ENCODE measurements at regions not wholly inside any gene's neighbourhood (a gene's known extent, or its start where the extent isn't known, plus 50 kb on each side); places are given as distances from the start of the nearest gene placed in this dataset.
A peak's percentile ranks its signal among the peaks of the same experiment; 100 is the strongest.
"Not testable (repeated sequence)": the region's sequence is repeated elsewhere in the genome, so short reads cannot be mapped to it uniquely, and the experiment has no call there.

DNA sequence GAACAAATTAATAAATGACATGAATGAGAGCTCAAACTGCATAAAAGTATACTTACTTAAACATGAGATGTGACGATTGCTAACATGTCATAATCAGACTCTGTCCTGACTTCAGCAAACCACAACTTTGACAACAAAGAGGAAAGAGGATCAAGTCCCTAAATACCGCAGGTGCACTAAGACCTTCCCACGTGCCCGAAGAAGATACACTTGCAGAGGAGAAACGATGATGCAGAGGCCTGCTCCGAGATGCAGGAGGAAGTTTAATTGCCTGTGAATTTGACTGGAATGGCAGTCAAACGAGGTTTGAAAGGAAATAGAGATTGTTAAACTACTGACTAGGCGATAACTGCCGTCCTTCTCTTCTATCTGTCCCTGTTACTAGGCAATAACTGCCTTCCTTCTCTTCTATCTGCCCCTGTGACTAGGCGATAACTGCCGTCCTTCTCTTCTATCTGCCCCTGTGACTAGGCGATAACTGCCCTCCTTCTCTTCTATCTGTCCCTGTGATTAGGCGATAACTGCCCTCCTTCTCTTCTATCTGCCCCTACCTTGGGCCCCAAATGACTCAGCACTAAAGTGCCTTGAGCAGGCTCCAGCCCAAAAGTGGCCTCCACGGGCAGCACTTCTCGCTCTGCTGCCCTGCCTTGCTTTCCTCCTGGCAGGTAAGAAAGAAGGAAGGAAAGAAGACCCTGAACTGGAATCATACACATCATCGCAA is 2226.0 kb upstream of the DEFB115 start:
- DNase-seq (ENCODE audit: unreplicated experiment); H3K4me1 Mint-ChIP-seq (ENCODE audit: insufficient read depth, unreplicated experiment); H3K27me3 Mint-ChIP-seq (ENCODE audit: insufficient read depth, unreplicated experiment); BruUV-seq (replicated peaks); intact Hi-C loops (cut with micrococcal nuclease); H3K36me3 Mint-ChIP-seq (ENCODE audit: insufficient read depth, unreplicated experiment); POLR2A ChIA-PET; H3K4me3 Mint-ChIP-seq (ENCODE audit: unreplicated experiment); H3K27ac Mint-ChIP-seq (ENCODE audit: low read depth, unreplicated experiment); CTCF ChIA-PET: not testable (repeated sequence)
- peaks cover 28% of the 10 kb centered on the region for H3K9me3 Mint-ChIP-seq (ENCODE audit: unreplicated experiment)

DNA sequence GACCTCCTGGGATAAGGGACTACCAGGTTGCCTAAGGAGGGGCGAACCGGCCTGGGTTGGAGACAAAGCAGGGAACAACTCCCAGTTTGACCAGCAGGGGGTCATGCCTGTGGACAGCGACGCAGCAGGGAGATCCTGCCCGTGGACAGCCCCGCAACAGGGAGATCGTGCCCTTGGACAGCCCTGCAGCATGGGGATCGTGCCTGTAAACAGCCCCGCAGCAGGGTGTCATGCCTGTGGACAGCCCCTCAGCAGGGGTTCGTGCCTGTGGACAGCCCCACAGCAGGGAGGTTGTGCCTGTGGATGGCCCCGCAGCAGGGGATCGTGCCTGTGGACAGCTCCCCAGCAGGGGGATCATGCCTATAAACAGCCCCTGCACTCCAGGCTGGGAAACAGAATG is 2213.2 kb upstream of the DEFB115 start:
- H3K27me3 Mint-ChIP-seq (ENCODE audit: insufficient read depth, unreplicated experiment) = peaks cover 11% of the 10 kb centered on the region
- H3K4me1 Mint-ChIP-seq (ENCODE audit: insufficient read depth, unreplicated experiment); H3K4me3 Mint-ChIP-seq (ENCODE audit: unreplicated experiment); intact Hi-C loops (cut with micrococcal nuclease); H3K27ac Mint-ChIP-seq (ENCODE audit: low read depth, unreplicated experiment); H3K36me3 Mint-ChIP-seq (ENCODE audit: insufficient read depth, unreplicated experiment); H3K9me3 Mint-ChIP-seq (ENCODE audit: unreplicated experiment); DNase-seq (ENCODE audit: unreplicated experiment); BruUV-seq (replicated peaks); POLR2A ChIA-PET: not testable (repeated sequence)
- CTCF ChIA-PET = interaction anchor here (0.7 to 1.3 kb wide), 2 partner anchors 15 to 834 kb away, joined by 3 read pairs; no protein-coding TSS in a partner anchor

- BruUV-seq (replicated peaks); POLR2A ChIA-PET; H3K36me3 Mint-ChIP-seq (ENCODE audit: insufficient read depth, unreplicated experiment); H3K27ac Mint-ChIP-seq (ENCODE audit: low read depth, unreplicated experiment); intact Hi-C loops (cut with micrococcal nuclease); H3K4me3 Mint-ChIP-seq (ENCODE audit: unreplicated experiment); H3K9me3 Mint-ChIP-seq (ENCODE audit: unreplicated experiment); H3K4me1 Mint-ChIP-seq (ENCODE audit: insufficient read depth, unreplicated experiment): not testable (repeated sequence)
- H3K27me3 Mint-ChIP-seq (ENCODE audit: insufficient read depth, unreplicated experiment) = peaks cover 11% of the 10 kb centered on the region
- DNase-seq (ENCODE audit: unreplicated experiment) = peak; percentile 16
- peak; percentile 70 for TF ChIP-seq CTCF (IDR thresholded peaks at IDR 0.05; ENCODE audit: unreplicated experiment)
- CTCF ChIA-PET = interaction anchor here (0.6 to 1.1 kb wide), 5 partner anchors 11 to 482 kb away, joined by 3 read pairs; no protein-coding TSS in a partner anchor
Observed at GRCh38 chr20:29050008-29050606, 2207.4 kb upstream of the DEFB115 start.

- H3K27me3 Mint-ChIP-seq (ENCODE audit: insufficient read depth, unreplicated experiment); H3K4me1 Mint-ChIP-seq (ENCODE audit: insufficient read depth, unreplicated experiment); BruUV-seq (replicated peaks); intact Hi-C loops (cut with micrococcal nuclease); POLR2A ChIA-PET; DNase-seq (ENCODE audit: unreplicated experiment); H3K4me3 Mint-ChIP-seq (ENCODE audit: unreplicated experiment); H3K27ac Mint-ChIP-seq (ENCODE audit: low read depth, unreplicated experiment); H3K36me3 Mint-ChIP-seq (ENCODE audit: insufficient read depth, unreplicated experiment): not testable (repeated sequence)
- peak; percentile 50 for TF ChIP-seq CTCF (IDR thresholded peaks at IDR 0.05; ENCODE audit: unreplicated experiment)
- H3K9me3 Mint-ChIP-seq (ENCODE audit: unreplicated experiment) = peaks cover 13% of the 10 kb centered on the region
- CTCF ChIA-PET = interaction anchor here (0.6 to 1.3 kb wide), 7 partner anchors 8 to 768 kb away, joined by 3 to 4 read pairs (median 3); no protein-coding TSS in a partner anchor
Observed at GRCh38 chr20:29057866-29058484, 2199.5 kb upstream of the DEFB115 start.

DNA sequence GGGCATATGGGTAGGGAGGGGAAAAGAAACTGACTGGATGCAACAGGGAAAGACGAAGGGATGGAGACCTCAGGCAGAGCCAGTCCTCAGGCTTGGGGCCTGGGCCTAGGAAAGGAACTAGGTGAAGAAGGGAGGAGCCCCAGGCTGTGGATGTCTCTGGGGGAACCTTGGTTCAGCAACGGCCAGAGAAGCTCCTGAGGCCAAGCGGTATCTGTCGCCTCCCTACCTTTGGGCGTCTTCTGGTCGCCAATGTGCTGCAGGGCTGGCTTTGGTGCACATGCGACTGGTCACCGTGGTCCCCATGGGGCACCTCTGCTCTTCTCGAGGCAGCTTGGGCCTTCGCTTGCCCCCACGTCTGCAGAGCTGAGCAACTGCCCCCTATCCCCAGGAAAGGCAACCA is 2195.0 kb upstream of the DEFB115 start:
- DNase-seq (ENCODE audit: unreplicated experiment); intact Hi-C loops (cut with micrococcal nuclease); H3K4me3 Mint-ChIP-seq (ENCODE audit: unreplicated experiment); H3K36me3 Mint-ChIP-seq (ENCODE audit: insufficient read depth, unreplicated experiment); BruUV-seq (replicated peaks); CTCF ChIA-PET; POLR2A ChIA-PET; H3K27me3 Mint-ChIP-seq (ENCODE audit: insufficient read depth, unreplicated experiment); H3K27ac Mint-ChIP-seq (ENCODE audit: low read depth, unreplicated experiment); H3K4me1 Mint-ChIP-seq (ENCODE audit: insufficient read depth, unreplicated experiment): not testable (repeated sequence)
- peaks cover 23% of the 10 kb centered on the region for H3K9me3 Mint-ChIP-seq (ENCODE audit: unreplicated experiment)

DNA sequence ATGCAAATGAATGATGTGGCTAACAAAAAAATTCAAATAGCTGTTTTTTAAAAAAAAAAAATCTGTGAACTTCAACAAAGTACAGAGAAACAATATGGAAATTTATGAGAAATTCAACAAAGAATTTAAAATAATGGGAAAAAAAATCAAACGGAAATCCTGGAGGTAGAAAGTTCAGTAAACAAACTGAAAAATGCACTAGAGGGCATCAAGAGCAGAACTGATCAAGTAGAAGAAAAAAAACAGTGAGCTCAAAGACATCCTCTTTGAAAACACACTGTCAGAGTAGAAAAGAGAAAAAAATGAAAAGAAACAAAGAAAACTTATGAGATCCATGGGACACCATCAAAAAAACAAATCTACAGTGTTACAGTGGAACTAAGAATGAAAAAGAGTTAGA is 2191.1 kb upstream of the DEFB115 start:
- ChIA-PET POLR2A (interaction anchor here (0.7 kb wide), 1 partner anchor 411 kb away, joined by 3 read pairs; no protein-coding TSS in a partner anchor), CTCF (interaction anchor here (1.0 kb wide), 1 partner anchor 9 kb away, joined by 4 read pairs; no protein-coding TSS in a partner anchor)
- intact Hi-C loops (cut with micrococcal nuclease); H3K27ac Mint-ChIP-seq (ENCODE audit: low read depth, unreplicated experiment); H3K4me1 Mint-ChIP-seq (ENCODE audit: insufficient read depth, unreplicated experiment); DNase-seq (ENCODE audit: unreplicated experiment); H3K27me3 Mint-ChIP-seq (ENCODE audit: insufficient read depth, unreplicated experiment); BruUV-seq (replicated peaks); H3K36me3 Mint-ChIP-seq (ENCODE audit: insufficient read depth, unreplicated experiment); H3K4me3 Mint-ChIP-seq (ENCODE audit: unreplicated experiment): not testable (repeated sequence)
- H3K9me3 Mint-ChIP-seq (ENCODE audit: unreplicated experiment) = peaks cover 23% of the 10 kb centered on the region

GRCh38 chr20:29073640-29074039 is 2183.8 kb upstream of the DEFB115 start:
- CTCF ChIA-PET = interaction anchor here (0.6 kb wide), 1 partner anchor 714 kb away, joined by 3 read pairs; no protein-coding TSS in a partner anchor
- intact Hi-C loops (cut with micrococcal nuclease); BruUV-seq (replicated peaks); H3K27me3 Mint-ChIP-seq (ENCODE audit: insufficient read depth, unreplicated experiment); POLR2A ChIA-PET; H3K4me3 Mint-ChIP-seq (ENCODE audit: unreplicated experiment); H3K27ac Mint-ChIP-seq (ENCODE audit: low read depth, unreplicated experiment); H3K4me1 Mint-ChIP-seq (ENCODE audit: insufficient read depth, unreplicated experiment); H3K36me3 Mint-ChIP-seq (ENCODE audit: insufficient read depth, unreplicated experiment); DNase-seq (ENCODE audit: unreplicated experiment): not testable (repeated sequence)
- peaks cover 19% of the 10 kb centered on the region for H3K9me3 Mint-ChIP-seq (ENCODE audit: unreplicated experiment)

Measured in MCF 10A (cell line).